Lung microvascular endothelial cell (primary cell): ENCODE measurements at regions not wholly inside any gene's neighbourhood (a gene's known extent, or its start where the extent isn't known, plus 50 kb on each side); places are given as distances from the start of the nearest gene placed in this dataset.
"Not testable (repeated sequence)": the region's sequence is repeated elsewhere in the genome, so short reads cannot be mapped to it uniquely, and the experiment has no call there.

Source experiments
- DNase-seq, 2 donors: peaks; one replicate each; pipeline versions ENCODE4 v3.0.0 to v3.0.0-alpha.2; 2010; ENCODE audit warnings: low read depth in 2 of 2

DNA sequence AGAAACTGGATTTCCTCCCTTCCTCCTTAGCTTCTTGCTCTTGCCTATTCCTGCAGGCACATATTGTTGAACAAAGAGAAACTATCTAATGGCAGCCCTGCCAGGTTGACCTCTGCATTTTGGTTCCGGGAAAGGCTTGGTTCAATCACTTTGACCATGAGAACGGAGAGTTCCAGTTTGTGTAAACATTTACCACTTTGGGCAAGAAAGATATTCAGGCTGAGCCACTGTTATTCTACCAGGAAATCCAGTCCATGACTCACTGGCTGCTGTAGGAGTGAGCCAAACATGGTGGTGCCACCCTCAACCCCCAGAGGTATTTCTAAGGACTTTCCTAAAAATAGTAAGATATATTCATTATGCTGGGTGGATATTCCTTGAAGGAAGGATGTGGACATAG lies 242.2 kb upstream of the OR4E1 start:
- peak; percentile 56 to 80 for DNase-seq

GRCh38 chr14:21913759-21914158 lies 240.1 kb upstream of the OR4E1 start:
- DNase-seq: peak; percentile 88 to 91

GRCh38 chr14:21912367-21912766 lies 238.7 kb upstream of the OR4E1 start:
- no peak for DNase-seq

- no peak for DNase-seq
Measured at GRCh38 chr14:21911877-21912276, 238.3 kb upstream of the OR4E1 start.

GRCh38 chr14:21910260-21910659 lies 236.6 kb upstream of the OR4E1 start:
- no peak for DNase-seq

GRCh38 chr14:21902561-21903181 lies 229.1 kb upstream of the OR4E1 start:
- DNase-seq: peak in 1 of 2 donors; percentile 35

- not testable (repeated sequence) for DNase-seq
Measured at GRCh38 chr14:21894898-21895194, 221.2 kb upstream of the OR4E1 start.

DNA sequence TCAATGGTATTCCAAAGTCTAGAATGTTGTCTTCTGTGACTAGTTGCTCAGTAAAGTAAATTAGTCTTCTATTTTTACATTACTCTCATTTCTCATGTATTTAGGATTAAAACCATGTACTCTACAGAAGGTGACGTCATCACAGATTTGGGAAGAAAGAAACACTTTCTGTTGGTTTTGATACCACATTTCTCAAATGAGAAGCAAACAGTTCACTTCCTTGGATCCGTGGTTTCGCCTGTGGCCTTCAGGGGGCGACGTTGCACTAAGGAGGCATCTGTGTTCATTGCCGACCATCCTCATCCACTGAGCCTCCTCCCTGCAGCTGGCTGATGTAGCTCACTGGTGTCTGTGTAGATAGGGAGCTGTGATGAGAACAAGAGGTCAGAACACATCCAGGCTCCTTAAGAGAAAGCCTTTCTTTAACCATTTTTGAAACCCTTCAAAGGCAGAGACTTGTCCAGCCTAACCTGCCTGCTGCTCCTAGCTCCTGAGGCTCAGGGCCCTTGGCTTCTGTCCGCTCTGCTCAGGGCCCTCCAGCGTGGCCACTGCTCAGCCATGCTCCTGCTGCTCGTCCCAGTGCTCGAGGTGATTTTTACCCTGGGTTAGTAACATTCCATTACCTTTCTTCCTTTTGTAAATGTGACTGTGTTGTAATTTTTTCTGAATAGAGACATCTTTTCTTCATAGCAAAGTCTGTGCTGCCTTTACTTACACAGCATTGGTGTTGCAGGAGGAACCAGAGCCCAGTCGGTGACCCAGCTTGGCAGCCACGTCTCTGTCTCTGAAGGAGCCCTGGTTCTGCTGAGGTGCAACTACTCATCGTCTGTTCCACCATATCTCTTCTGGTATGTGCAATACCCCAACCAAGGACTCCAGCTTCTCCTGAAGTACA lies 220.6 kb upstream of the OR4E1 start:
- peak in 1 of 2 donors; percentile 37 for DNase-seq

DNA sequence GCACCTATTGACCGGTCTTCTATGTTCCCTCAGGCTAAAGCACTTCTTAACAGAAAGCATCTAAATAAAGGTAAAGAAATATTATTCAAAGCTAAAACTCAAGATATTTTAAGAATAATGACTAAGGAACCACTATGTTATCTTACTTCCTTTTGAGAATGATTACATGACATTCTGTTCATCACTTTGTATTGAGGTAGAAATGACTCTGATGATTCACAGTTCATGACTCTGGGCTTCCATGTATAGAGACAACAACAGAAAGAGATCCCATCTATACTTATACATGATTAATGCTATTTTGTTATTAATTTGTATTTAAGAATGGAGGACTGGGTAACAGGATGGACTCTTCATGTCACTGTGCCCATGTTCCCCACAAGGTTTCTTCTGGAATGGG lies 218.3 kb upstream of the OR4E1 start:
- DNase-seq: peak in 1 of 2 donors; percentile 15

DNA sequence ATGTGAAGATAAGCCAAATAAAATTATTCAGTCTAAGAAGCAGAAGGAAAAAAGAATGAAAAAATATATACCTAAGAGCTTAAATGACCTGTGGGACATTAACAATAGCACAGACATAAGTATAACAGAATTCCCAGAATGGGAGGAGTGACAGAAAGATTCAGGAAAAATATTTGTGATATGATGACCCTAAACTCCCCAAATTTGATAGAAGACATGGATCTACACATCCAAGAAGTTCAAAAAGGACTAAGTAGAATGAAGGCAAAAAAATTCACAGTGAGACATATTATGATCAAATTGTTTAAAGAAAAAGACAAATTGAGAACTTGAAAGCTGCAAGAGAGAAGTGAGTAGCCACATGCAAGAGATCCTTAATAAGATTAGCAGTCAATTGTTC lies 211.4 kb upstream of the OR4E1 start:
- no peak for DNase-seq

- DNase-seq: no peak
Measured at GRCh38 chr14:21882226-21882625, 208.6 kb upstream of the OR4E1 start.

- DNase-seq: no peak
Measured at GRCh38 chr14:21880918-21881317, 207.3 kb upstream of the OR4E1 start.

DNA sequence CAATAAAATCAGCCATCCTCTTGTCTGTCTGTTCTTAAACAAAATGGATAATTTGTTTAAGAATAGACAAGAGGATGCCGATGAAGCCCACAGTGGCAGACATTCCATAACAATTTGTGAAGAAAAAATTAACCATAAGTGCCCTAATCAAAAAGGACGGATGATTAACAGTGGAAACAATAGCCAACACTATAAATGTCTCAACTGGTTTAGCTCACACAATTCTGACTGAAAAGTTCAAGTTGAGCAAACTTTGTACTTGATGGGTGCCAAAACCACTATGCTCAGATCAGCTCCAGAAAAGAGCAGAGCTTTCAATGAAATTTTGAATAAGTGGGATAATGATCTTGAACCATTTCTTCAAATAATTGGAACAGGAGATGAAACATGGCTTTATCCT lies 202.2 kb upstream of the OR4E1 start:
- DNase-seq: no peak

DNA sequence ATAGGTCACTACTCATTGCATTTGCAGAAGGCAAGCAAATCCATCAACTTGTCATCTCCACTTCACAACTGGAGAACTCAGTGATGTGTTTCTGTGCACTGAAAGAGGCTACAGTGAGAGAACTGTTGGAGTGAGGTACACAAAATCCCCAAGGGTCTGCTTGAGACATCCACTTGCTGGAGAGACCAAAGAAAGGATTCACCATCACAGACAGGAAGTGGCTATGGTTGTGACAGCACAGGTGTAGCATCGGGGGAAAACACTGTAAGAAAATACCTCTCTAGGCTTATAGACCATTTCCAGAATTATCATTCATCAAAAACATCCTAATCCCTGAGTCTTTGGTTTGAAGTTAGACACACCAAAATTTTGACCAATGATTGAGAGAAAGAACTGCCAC lies 201.3 kb upstream of the OR4E1 start:
- DNase-seq: no peak

DNA sequence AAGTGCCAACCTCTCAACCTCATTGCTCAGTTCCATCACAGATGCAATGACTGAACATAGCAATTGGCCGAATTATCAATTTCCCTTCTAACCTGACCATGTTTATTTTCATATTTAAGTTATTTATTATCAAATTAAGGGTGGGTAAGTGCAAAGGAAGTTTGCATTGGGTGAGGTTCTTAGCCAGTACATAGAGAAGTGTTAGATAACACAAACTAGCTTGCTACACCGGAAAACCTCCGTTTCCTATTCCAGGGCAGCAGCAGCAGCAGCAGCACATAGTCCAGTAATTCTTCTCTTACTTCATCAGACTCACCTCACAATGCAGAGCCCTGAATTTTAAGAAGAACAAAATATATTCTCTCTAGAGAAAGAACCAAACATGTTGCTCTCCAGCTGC lies 200.5 kb upstream of the OR4E1 start:
- DNase-seq: peak; percentile 23 to 59

DNA sequence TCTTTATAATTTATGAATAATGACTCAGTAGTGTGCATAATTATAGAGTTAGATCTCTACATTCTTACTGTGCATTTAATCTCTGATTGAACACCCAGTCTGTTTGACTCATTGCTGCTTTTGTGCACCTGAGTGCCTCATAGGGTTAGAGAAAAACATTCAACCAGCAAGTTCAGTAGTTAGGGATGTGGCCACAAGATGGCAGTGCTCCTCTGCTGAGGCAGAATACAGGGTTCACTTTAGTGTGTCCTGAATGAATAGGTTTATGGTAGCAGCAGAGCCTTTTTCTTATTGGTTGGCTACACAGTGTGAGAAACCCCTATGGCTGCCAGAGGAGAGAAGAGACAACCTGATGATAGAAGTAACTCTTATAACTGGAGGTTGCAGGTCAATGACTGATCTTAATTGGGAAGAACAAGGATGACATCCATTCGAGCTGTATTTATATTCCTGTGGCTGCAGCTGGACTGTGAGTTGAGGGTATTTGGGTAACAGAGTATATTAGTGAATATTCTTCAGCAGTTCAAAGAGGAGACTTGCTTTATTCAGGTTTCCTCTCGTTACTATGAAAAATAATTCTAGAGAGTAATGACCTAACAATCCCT lies 194.9 kb upstream of the OR4E1 start:
- DNase-seq: peak; percentile 80 to 87

DNA sequence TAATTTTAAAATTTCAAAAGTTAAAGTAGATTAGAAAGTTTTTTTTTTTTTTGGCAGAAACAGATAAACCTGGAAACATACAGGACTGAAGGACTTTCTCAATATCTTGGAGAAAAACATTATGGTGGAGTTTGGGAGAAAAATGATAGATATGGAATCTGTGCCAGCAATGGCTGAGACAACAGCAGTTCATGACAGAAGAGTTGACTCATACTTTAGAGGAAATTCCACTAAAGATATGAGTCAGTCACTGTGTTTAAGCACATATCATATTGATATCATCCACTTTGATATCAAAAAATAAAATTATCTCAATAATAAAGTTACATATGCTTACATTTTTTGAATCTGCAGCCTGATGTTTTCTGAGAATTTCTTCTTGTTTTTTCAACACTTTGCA lies 193.9 kb upstream of the OR4E1 start:
- DNase-seq: peak; percentile 76 to 85

GRCh38 chr14:21866479-21866878 lies 192.9 kb upstream of the OR4E1 start:
- peak; percentile 47 to 61 for DNase-seq

DNA sequence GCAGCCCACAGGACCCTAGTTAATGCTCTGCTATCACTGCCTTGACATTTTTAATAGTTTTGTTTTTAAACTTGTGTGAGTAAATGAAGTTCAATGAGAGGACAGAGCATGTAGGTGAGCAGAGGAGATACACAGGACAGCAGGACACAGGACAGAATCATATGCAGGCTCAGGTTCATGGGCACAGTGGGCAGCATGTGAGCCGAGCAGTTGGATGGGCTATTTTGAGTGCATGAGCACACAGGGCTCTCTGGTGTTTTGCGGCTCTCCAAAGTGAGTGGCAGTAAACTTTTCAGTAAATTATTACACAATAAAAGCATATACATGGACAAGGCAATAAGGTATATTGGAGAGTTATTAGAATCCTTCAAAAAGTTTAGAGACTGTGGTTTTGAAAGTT lies 189.7 kb upstream of the OR4E1 start:
- no peak for DNase-seq

- no peak for DNase-seq
Measured at GRCh38 chr14:21861153-21861552, 187.5 kb upstream of the OR4E1 start.

DNA sequence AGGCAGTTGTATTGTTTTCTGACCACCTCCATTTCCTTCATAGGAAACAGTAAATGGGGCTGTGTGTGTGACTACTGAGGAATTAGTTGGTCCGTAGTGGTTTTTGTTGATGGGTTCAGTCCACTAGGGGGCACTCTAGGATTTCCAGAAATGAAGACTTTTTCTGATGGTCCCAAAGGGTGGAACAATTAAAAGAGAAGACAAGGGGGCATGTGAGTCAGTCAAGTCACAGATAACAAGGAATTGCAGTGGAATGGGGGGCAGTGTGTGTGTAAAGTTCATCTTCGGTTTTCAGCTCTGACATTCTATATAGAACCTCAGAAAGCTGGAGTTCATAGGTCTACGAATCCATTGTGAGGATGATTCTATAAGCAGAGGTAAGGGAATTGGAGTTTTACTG lies 186.6 kb upstream of the OR4E1 start:
- peak; percentile 67 for DNase-seq

DNA sequence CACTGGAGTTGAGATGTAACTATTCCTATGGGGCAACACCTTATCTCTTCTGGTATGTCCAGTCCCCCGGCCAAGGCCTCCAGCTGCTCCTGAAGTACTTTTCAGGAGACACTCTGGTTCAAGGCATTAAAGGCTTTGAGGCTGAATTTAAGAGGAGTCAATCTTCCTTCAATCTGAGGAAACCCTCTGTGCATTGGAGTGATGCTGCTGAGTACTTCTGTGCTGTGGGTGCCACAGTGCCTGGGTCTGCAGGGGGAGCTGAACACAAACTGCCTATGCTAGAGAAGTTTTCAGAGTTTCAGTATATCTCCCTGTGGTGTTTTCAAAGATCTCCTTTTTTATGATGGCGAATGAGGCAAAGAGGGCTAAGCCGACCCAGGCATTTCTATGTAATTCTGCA lies 179.2 kb upstream of the OR4E1 start:
- DNase-seq: no peak
